Endodermal cell (in vitro differentiated cells): ENCODE measurements at regions not wholly inside any gene's neighbourhood (a gene's known extent, or its start where the extent isn't known, plus 50 kb on each side); places are given as distances from the start of the nearest gene placed in this dataset.

Experiments
- DNase-seq: peaks from one replicate; pipeline ENCODE4 v3.0.0-alpha.2; 2017
- H3K27ac ChIP-seq: 2 replicates; pipeline ENCODE4 v1.5.1; 2013; ENCODE audit warnings: mild to moderate bottlenecking, low read depth, low read length, moderate library complexity
- H3K27me3 ChIP-seq: 2 replicates; pipeline ENCODE4 v1.6.1; 2013; ENCODE audit warnings: mild to moderate bottlenecking, low read length, moderate library complexity; ENCODE audit not compliant: insufficient read depth, control insufficient read depth, poor library complexity, severe bottlenecking
- H3K36me3 ChIP-seq: 2 replicates; pipeline ENCODE4 v1.7.0; 2013; ENCODE audit warnings: mild to moderate bottlenecking, low read length, moderate library complexity; ENCODE audit not compliant: control insufficient read depth, insufficient read depth
- H3K4me1 ChIP-seq: one replicate; pipeline ENCODE4 v1.7.0; 2013; ENCODE audit warnings: low read length; ENCODE audit not compliant: control insufficient read depth, insufficient read depth
- H3K4me3 ChIP-seq: 2 replicates; pipeline ENCODE4 v1.5.1; 2013; ENCODE audit warnings: mild to moderate bottlenecking, low read length, moderate library complexity
- H3K9ac ChIP-seq: 2 replicates; pipeline ENCODE4 v1.6.1; 2013; ENCODE audit warnings: mild to moderate bottlenecking, low read length, moderate library complexity; ENCODE audit not compliant: poor library complexity, severe bottlenecking; ENCODE audit errors: extremely low read depth
- H3K9me3 ChIP-seq: 2 replicates; pipeline ENCODE4 v1.6.1; 2013; ENCODE audit warnings: mild to moderate bottlenecking, low read length, moderate library complexity; ENCODE audit not compliant: control insufficient read depth
- H3K27ac Mint-ChIP-seq: 2 replicates; pipeline ENCODE4 v1.8.0; 2020; ENCODE audit warnings: mixed read lengths
- H3K27me3 Mint-ChIP-seq: 2 replicates; pipeline ENCODE4 v1.8.0; 2021; ENCODE audit warnings: mild to moderate bottlenecking, mixed read lengths; ENCODE audit not compliant: insufficient read depth
- H3K36me3 Mint-ChIP-seq: 2 replicates; pipeline ENCODE4 v1.8.0; 2020; ENCODE audit warnings: low read depth, mixed read lengths
- H3K4me1 Mint-ChIP-seq: 2 replicates; pipeline ENCODE4 v1.8.0; 2020; ENCODE audit warnings: mixed read lengths
- H3K4me3 Mint-ChIP-seq: 2 replicates; pipeline ENCODE4 v1.8.0; 2020; ENCODE audit warnings: mild to moderate bottlenecking, moderate library complexity, mixed read lengths
- H3K9me3 Mint-ChIP-seq: 2 replicates; pipeline ENCODE4 v1.8.0; 2020; ENCODE audit warnings: mild to moderate bottlenecking, mixed read lengths
- whole genome bisulfite sequencing, 2 experiments: methylation state at CpG; one replicate each; pipeline versions ENCODE4 v1.1.5 to v1.1.7; 2013; ENCODE audit warnings: missing lambda C conversion rate in 2 of 2, mixed read lengths in 1 of 2; ENCODE audit not compliant: insufficient coverage in 1 of 2, insufficient read length in 1 of 2; 5-methylcytosine and 5-hydroxymethylcytosine counted together
- TF ChIP-seq, protein P1 (sequence below): fragments of 200-600 bp; sonication (generic); conservative IDR thresholded peaks from 2 replicates; pipeline ENCODE4 v1.5.0; 2021; ENCODE audit warnings: antibody characterized with exemption, mild to moderate bottlenecking

DNA sequence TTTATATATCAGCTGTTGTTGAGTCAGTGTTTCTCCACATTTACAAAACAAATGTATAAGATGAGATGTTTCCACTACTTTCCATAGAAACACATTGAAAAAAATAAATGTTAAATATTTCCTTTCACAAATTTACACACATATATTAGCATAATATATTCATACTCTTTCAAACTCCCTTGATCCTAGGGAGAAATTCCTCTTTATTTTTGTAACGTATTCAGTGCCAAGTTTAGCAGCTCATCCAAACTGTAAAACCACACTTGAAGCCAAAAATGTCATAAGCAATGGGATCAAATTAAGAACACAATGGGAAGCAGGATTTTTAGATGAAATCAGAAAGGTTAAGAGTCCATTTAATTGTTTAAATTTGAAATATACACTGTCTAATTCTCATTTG, 381.1 kb upstream of the MAD2L1 start:
- peaks cover 2% of the 10 kb centered on the region for H3K4me1 Mint-ChIP-seq
- H3K27me3 ChIP-seq: no peaks in the 10 kb centered on the region
- H3K4me3 Mint-ChIP-seq: no peak overlapping the region
- H3K9me3 ChIP-seq: no peaks in the 10 kb centered on the region
- no peak overlapping the region for H3K27ac Mint-ChIP-seq
- no peaks in the 10 kb centered on the region for H3K4me1 ChIP-seq
- no peak overlapping the region for H3K27ac ChIP-seq
- DNase-seq: no peak
- H3K9ac ChIP-seq: no peak overlapping the region
- H3K36me3 ChIP-seq: no peaks in the 10 kb centered on the region
- H3K36me3 Mint-ChIP-seq: no peaks in the 10 kb centered on the region
- H3K27me3 Mint-ChIP-seq: no peaks in the 10 kb centered on the region
- TF ChIP-seq, protein P1, sequence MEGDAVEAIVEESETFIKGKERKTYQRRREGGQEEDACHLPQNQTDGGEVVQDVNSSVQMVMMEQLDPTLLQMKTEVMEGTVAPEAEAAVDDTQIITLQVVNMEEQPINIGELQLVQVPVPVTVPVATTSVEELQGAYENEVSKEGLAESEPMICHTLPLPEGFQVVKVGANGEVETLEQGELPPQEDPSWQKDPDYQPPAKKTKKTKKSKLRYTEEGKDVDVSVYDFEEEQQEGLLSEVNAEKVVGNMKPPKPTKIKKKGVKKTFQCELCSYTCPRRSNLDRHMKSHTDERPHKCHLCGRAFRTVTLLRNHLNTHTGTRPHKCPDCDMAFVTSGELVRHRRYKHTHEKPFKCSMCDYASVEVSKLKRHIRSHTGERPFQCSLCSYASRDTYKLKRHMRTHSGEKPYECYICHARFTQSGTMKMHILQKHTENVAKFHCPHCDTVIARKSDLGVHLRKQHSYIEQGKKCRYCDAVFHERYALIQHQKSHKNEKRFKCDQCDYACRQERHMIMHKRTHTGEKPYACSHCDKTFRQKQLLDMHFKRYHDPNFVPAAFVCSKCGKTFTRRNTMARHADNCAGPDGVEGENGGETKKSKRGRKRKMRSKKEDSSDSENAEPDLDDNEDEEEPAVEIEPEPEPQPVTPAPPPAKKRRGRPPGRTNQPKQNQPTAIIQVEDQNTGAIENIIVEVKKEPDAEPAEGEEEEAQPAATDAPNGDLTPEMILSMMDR: no peak
- no peaks in the 10 kb centered on the region for H3K9me3 Mint-ChIP-seq
- WGBS, 2 experiments: 90% methylated on average over 1 of the region's 1 CpG; no CpG with 5 or more reads in 1 of the 2 experiments
- H3K4me3 ChIP-seq: no peak overlapping the region

- 90% methylated on average over 1 of the region's 1 CpG; no CpG with 5 or more reads in 1 of the 2 experiments for WGBS, 2 experiments
- no peak overlapping the region for H3K27ac Mint-ChIP-seq
Observed at GRCh38 chr4:120446051-120446567, 379.5 kb upstream of the MAD2L1 start.

GRCh38 chr4:120445186-120445585, 378.5 kb upstream of the MAD2L1 start:
- Histone ChIP-seq H3K9ac (no peak overlapping the region), H3K27me3 (no peaks in the 10 kb centered on the region), H3K27ac (no peak overlapping the region), H3K36me3 (no peaks in the 10 kb centered on the region), H3K4me3 (no peak overlapping the region), H3K4me1 (no peaks in the 10 kb centered on the region), H3K9me3 (no peaks in the 10 kb centered on the region)
- Mint-ChIP-seq H3K9me3 (no peaks in the 10 kb centered on the region), H3K4me3 (no peak overlapping the region), H3K4me1 (peaks cover 7% of the 10 kb centered on the region), H3K27ac (no peak overlapping the region), H3K36me3 (no peaks in the 10 kb centered on the region), H3K27me3 (peaks cover 5% of the 10 kb centered on the region)
- 86 to 88% methylated on average over 1 of the region's 1 CpG for WGBS, 2 experiments
- TF ChIP-seq, protein P1: no peak
- DNase-seq: no peak

More at GRCh38 chr4:120446051-120446567, 379.5 kb upstream of the MAD2L1 start:
- Histone ChIP-seq H3K9ac (no peak overlapping the region), H3K4me1 (no peaks in the 10 kb centered on the region), H3K4me3 (no peak overlapping the region), H3K27ac (no peak overlapping the region), H3K27me3 (no peaks in the 10 kb centered on the region), H3K36me3 (no peaks in the 10 kb centered on the region), H3K9me3 (no peaks in the 10 kb centered on the region)
- DNase-seq: no peak
- Mint-ChIP-seq H3K9me3 (no peaks in the 10 kb centered on the region), H3K4me3 (no peak overlapping the region), H3K36me3 (no peaks in the 10 kb centered on the region), H3K4me1 (peaks cover 2% of the 10 kb centered on the region), H3K27me3 (no peaks in the 10 kb centered on the region)
- TF ChIP-seq, protein P1: no peak
